ENCODE measurements at regions not wholly inside any gene's neighbourhood (a gene's known extent, or its start where the extent isn't known, plus 50 kb on each side); places are given as distances from the start of the nearest gene placed in this dataset.

- TF ChIP-seq CTCF (tag by site-specific recombination; IDR thresholded peaks at IDR 0.05) (no peak), ZNF610 (tag by site-specific recombination; IDR thresholded peaks at IDR 0.05; ENCODE audit: borderline replicate concordance) (no peak), RBAK (tag by site-specific recombination; IDR thresholded peaks at IDR 0.05) (no peak), ZNF423 (tag by site-specific recombination; IDR thresholded peaks at IDR 0.05) (no peak), ZNF626 (tag by site-specific recombination; IDR thresholded peaks at IDR 0.05) (no peak), ZNF660 (tag by site-specific recombination; IDR thresholded peaks at IDR 0.05) (no peak), OSR2 (tag by site-specific recombination; IDR thresholded peaks at IDR 0.05) (no peak), ZNF549 (tag by site-specific recombination; IDR thresholded peaks at IDR 0.05) (no peak)
Measured at GRCh38 chr1:223011505-223011856, 131.6 kb downstream of the TLR5 start.
